ENCODE measurements at regions not wholly inside any gene's neighbourhood (a gene's known extent, or its start where the extent isn't known, plus 50 kb on each side); places are given as distances from the start of the nearest gene placed in this dataset.
"Not testable (repeated sequence)": the region's sequence is repeated elsewhere in the genome, so short reads cannot be mapped to it uniquely, and the experiment has no call there.

GRCh38 chr9:85321561-85321960, 420.2 kb downstream of the AGTPBP1 start:
- no peak overlapping the region for H3K27ac ChIP-seq (ENCODE audit: low read length in 2 of 2)
- H3K4me1 ChIP-seq (ENCODE audit: control insufficient read depth in 2 of 2, insufficient read depth in 2 of 2, low read length in 2 of 2) = no peaks in the 10 kb centered on the region
- no peak overlapping the region for H2AFZ ChIP-seq (ENCODE audit: insufficient read depth, low read depth, low read length, poor library complexity, severe bottlenecking)
- H3K27me3 ChIP-seq (replicated peaks in 1 of 4; ENCODE audit: control extremely low read depth in 1 of 4, control insufficient read depth in 3 of 4, insufficient read depth in 4 of 4, low read length in 3 of 4) = no peaks in the 10 kb centered on the region
- CTCF ChIA-PET = no interaction called here
- TF ChIP-seq CTCF (IDR thresholded peaks at IDR 0.05) (no peak), EZH2 (IDR thresholded peaks at IDR 0.05; ENCODE audit: borderline replicate concordance, insufficient read depth, low read depth, low read length, poor library complexity, severe bottlenecking) (no peak)
- no peak for ATAC-seq (ENCODE audit: low read depth)
- Mint-ChIP-seq H3K9me3 (ENCODE audit: insufficient read depth) (peaks cover 4% of the 10 kb centered on the region), H3K27me3 (peaks cover 6% of the 10 kb centered on the region), H3K4me1 (no peaks in the 10 kb centered on the region), H3K4me3 (no peak overlapping the region), H3K27ac (no peak overlapping the region)
- intact Hi-C loops (cut with micrococcal nuclease) = no loop called here
- H3K9me3 ChIP-seq (ENCODE audit: control extremely low read depth in 1 of 3, control insufficient read depth in 2 of 3, insufficient read depth in 1 of 3, low read length in 2 of 3) = no peaks in the 10 kb centered on the region
- no peaks in the 10 kb centered on the region for H4K20me1 ChIP-seq (ENCODE audit: control insufficient read depth, insufficient read depth, low read length, poor library complexity, severe bottlenecking)
- no peak for DNase-seq
- 90% methylated on average over 5 of the region's 5 CpGs for WGBS (ENCODE audit: insufficient coverage)
- POLR2A ChIA-PET = no interaction called here
- no peak overlapping the region for H3K9ac ChIP-seq (ENCODE audit: low read length)
- H3K36me3 ChIP-seq (replicated peaks in 1 of 2; ENCODE audit: control extremely low read depth in 1 of 2, control insufficient read depth in 1 of 2, extremely low read depth in 1 of 2, insufficient read depth in 2 of 2, low read length in 1 of 2) = no peaks in the 10 kb centered on the region
- no peak overlapping the region for H3K4me2 ChIP-seq (replicated peaks; ENCODE audit: low read depth, low read length, poor library complexity, severe bottlenecking)
- no peaks in the 10 kb centered on the region for H3K79me2 ChIP-seq (ENCODE audit: control insufficient read depth, insufficient read depth, low read length)
- H3K4me3 ChIP-seq (ENCODE audit: control extremely low read depth in 1 of 5, extremely low read depth in 1 of 5, insufficient read depth in 1 of 5, low read depth in 2 of 5, low read length in 4 of 5) = no peak overlapping the region

GRCh38 chr9:85319936-85320656, 421.7 kb downstream of the AGTPBP1 start:
- no peak overlapping the region for H3K4me3 Mint-ChIP-seq
- no peak overlapping the region for H3K27ac Mint-ChIP-seq
- Histone ChIP-seq H3K9me3 (ENCODE audit: control extremely low read depth in 1 of 3, control insufficient read depth in 2 of 3, insufficient read depth in 1 of 3, low read length in 2 of 3) (no peaks in the 10 kb centered on the region), H3K27me3 (replicated peaks in 1 of 4; ENCODE audit: control extremely low read depth in 1 of 4, control insufficient read depth in 3 of 4, insufficient read depth in 4 of 4, low read length in 3 of 4) (no peaks in the 10 kb centered on the region), H3K4me3 (ENCODE audit: control extremely low read depth in 1 of 5, extremely low read depth in 1 of 5, insufficient read depth in 1 of 5, low read depth in 2 of 5, low read length in 4 of 5) (no peak overlapping the region), H2AFZ (ENCODE audit: insufficient read depth, low read depth, low read length, poor library complexity, severe bottlenecking) (no peak overlapping the region), H4K20me1 (ENCODE audit: control insufficient read depth, insufficient read depth, low read length, poor library complexity, severe bottlenecking) (no peaks in the 10 kb centered on the region), H3K4me1 (ENCODE audit: control insufficient read depth in 2 of 2, insufficient read depth in 2 of 2, low read length in 2 of 2) (no peaks in the 10 kb centered on the region), H3K79me2 (ENCODE audit: control insufficient read depth, insufficient read depth, low read length) (no peaks in the 10 kb centered on the region), H3K27ac (ENCODE audit: low read length in 2 of 2) (no peak overlapping the region), H3K36me3 (replicated peaks in 1 of 2; ENCODE audit: control extremely low read depth in 1 of 2, control insufficient read depth in 1 of 2, extremely low read depth in 1 of 2, insufficient read depth in 2 of 2, low read length in 1 of 2) (no peaks in the 10 kb centered on the region), H3K4me2 (replicated peaks; ENCODE audit: low read depth, low read length, poor library complexity, severe bottlenecking) (no peak overlapping the region), H3K9ac (ENCODE audit: low read length) (no peak overlapping the region)
- H3K27me3 Mint-ChIP-seq = no peaks in the 10 kb centered on the region
- POLR2A ChIA-PET = no interaction called here
- WGBS (ENCODE audit: insufficient coverage) = no CpG with 5 or more reads among the region's 2 CpGs
- DNase-seq (no peak), ATAC-seq (ENCODE audit: low read depth) (no peak)
- TF ChIP-seq EZH2 (IDR thresholded peaks at IDR 0.05; ENCODE audit: borderline replicate concordance, insufficient read depth, low read depth, low read length, poor library complexity, severe bottlenecking) (no peak), CTCF (IDR thresholded peaks at IDR 0.05) (no peak)
- intact Hi-C loops (cut with micrococcal nuclease) = no loop called here
- H3K9me3 Mint-ChIP-seq (ENCODE audit: insufficient read depth) = peaks cover 3% of the 10 kb centered on the region
- H3K4me1 Mint-ChIP-seq = no peaks in the 10 kb centered on the region
- CTCF ChIA-PET = no interaction called here

GRCh38 chr9:85315535-85315934, 426.2 kb downstream of the AGTPBP1 start:
- CTCF ChIA-PET; POLR2A ChIA-PET; H3K79me2 ChIP-seq (ENCODE audit: control insufficient read depth, insufficient read depth, low read length); DNase-seq; H3K4me3 ChIP-seq (ENCODE audit: control extremely low read depth in 1 of 5, extremely low read depth in 1 of 5, insufficient read depth in 1 of 5, low read depth in 2 of 5, low read length in 4 of 5); H3K4me3 Mint-ChIP-seq; H3K9me3 ChIP-seq (ENCODE audit: control extremely low read depth in 1 of 3, control insufficient read depth in 2 of 3, insufficient read depth in 1 of 3, low read length in 2 of 3); ATAC-seq (ENCODE audit: low read depth); H3K27me3 ChIP-seq (replicated peaks in 1 of 4; ENCODE audit: control extremely low read depth in 1 of 4, control insufficient read depth in 3 of 4, insufficient read depth in 4 of 4, low read length in 3 of 4); H3K4me1 Mint-ChIP-seq; H3K9me3 Mint-ChIP-seq (ENCODE audit: insufficient read depth); H3K27ac ChIP-seq (ENCODE audit: low read length in 2 of 2); H3K27ac Mint-ChIP-seq; H3K36me3 ChIP-seq (replicated peaks in 1 of 2; ENCODE audit: control extremely low read depth in 1 of 2, control insufficient read depth in 1 of 2, extremely low read depth in 1 of 2, insufficient read depth in 2 of 2, low read length in 1 of 2); H3K4me1 ChIP-seq (ENCODE audit: control insufficient read depth in 2 of 2, insufficient read depth in 2 of 2, low read length in 2 of 2); H3K4me2 ChIP-seq (replicated peaks; ENCODE audit: low read depth, low read length, poor library complexity, severe bottlenecking); H2AFZ ChIP-seq (ENCODE audit: insufficient read depth, low read depth, low read length, poor library complexity, severe bottlenecking); H4K20me1 ChIP-seq (ENCODE audit: control insufficient read depth, insufficient read depth, low read length, poor library complexity, severe bottlenecking); intact Hi-C loops (cut with micrococcal nuclease); H3K27me3 Mint-ChIP-seq; H3K9ac ChIP-seq (ENCODE audit: low read length): not testable (repeated sequence)
- 93% methylated on average over 2 of the region's 2 CpGs for WGBS (ENCODE audit: insufficient coverage)

All from B cell (primary cell).